Liver (tissue), 8 donors: ENCODE measurements at regions not wholly inside any gene's neighbourhood (a gene's known extent, or its start where the extent isn't known, plus 50 kb on each side); places are given as distances from the start of the nearest gene placed in this dataset.

Source experiments
- DNase-seq: peaks from one replicate; pipeline ENCODE4 v3.0.0-alpha.2; 2017; ENCODE audit warnings: low spot score
- H3K27ac ChIP-seq, 2 donors: one replicate each; pipeline ENCODE4 v1.7.0; 2013; ENCODE audit warnings: inconsistent platforms in 2 of 2, low read length in 2 of 2, control low read depth in 1 of 2, low read depth in 1 of 2, mild to moderate bottlenecking in 1 of 2
- H3K27me3 ChIP-seq, 4 donors: one replicate each; pipeline versions ENCODE4 v1.6.1 to v1.7.0; 2013; ENCODE audit warnings: low read length in 3 of 4, inconsistent platforms in 1 of 4, mild to moderate bottlenecking in 1 of 4, moderate library complexity in 1 of 4; ENCODE audit not compliant: control insufficient read depth in 4 of 4, insufficient read depth in 4 of 4
- H3K36me3 ChIP-seq, 4 donors: one replicate each; pipeline versions ENCODE4 v1.6.1 to v1.7.0; 2013; ENCODE audit warnings: low read length in 3 of 4, mild to moderate bottlenecking in 3 of 4, low read depth in 1 of 4, moderate library complexity in 1 of 4; ENCODE audit not compliant: control insufficient read depth in 4 of 4, insufficient read depth in 3 of 4
- H3K4me1 ChIP-seq, 4 donors: one replicate each; pipeline versions ENCODE4 v1.6.1 to v1.7.0; 2013; ENCODE audit warnings: low read length in 3 of 4, mild to moderate bottlenecking in 3 of 4, moderate library complexity in 1 of 4; ENCODE audit not compliant: control insufficient read depth in 4 of 4, insufficient read depth in 4 of 4
- H3K4me3 ChIP-seq, 3 donors: one replicate each; pipeline versions ENCODE4 v1.6.1 to v1.7.0; 2013; ENCODE audit warnings: low read length in 3 of 3, control low read depth in 1 of 3, low read depth in 1 of 3, mild to moderate bottlenecking in 1 of 3
- H3K9ac ChIP-seq, 2 donors: one replicate each; pipeline ENCODE4 v1.7.0; 2013; ENCODE audit warnings: low read length in 2 of 2, mild to moderate bottlenecking in 2 of 2, moderate library complexity in 2 of 2, control low read depth in 1 of 2, low read depth in 1 of 2
- H3K9me3 ChIP-seq, 4 donors: one replicate each; pipeline versions ENCODE4 v1.6.1 to v1.7.0; 2013; ENCODE audit warnings: low read length in 3 of 4; ENCODE audit not compliant: control insufficient read depth in 4 of 4
- EGR1 ChIP-seq, 2 donors: IDR thresholded peaks; 2 replicates each; pipeline ENCODE4 v1.6.1; 2016 to 2018; ENCODE audit warnings: antibody characterized with exemption in 2 of 2, low read depth in 2 of 2
- FOXA1 ChIP-seq: IDR thresholded peaks from 2 replicates; pipeline ENCODE4 v1.6.1; 2016; ENCODE audit warnings: antibody characterized with exemption
- FOXA2 ChIP-seq: IDR thresholded peaks from 2 replicates; pipeline ENCODE4 v1.6.1; 2016; ENCODE audit warnings: antibody characterized with exemption
- HNF4A ChIP-seq, 2 donors: conservative IDR thresholded peaks; 2 replicates each; pipeline ENCODE4 v1.6.1; 2016; ENCODE audit warnings: antibody characterized with exemption in 2 of 2, mild to moderate bottlenecking in 2 of 2
- HNF4G ChIP-seq: IDR thresholded peaks from 2 replicates; pipeline ENCODE4 v1.6.1; 2016; ENCODE audit warnings: antibody characterized with exemption
- JUND ChIP-seq, 2 donors: IDR thresholded peaks; 2 replicates each; pipeline ENCODE4 v1.6.1; 2016; ENCODE audit warnings: antibody characterized with exemption in 2 of 2
- NR2F2 ChIP-seq: IDR thresholded peaks from 2 replicates; pipeline ENCODE4 v1.6.1; 2016; ENCODE audit warnings: antibody characterized with exemption
- RAD21 ChIP-seq, 2 donors: IDR thresholded peaks; 2 replicates each; pipeline ENCODE4 v1.6.1; 2016; ENCODE audit warnings: antibody characterized with exemption in 2 of 2, mild to moderate bottlenecking in 2 of 2
- SP1 ChIP-seq: IDR thresholded peaks from 2 replicates; pipeline ENCODE4 v1.6.1; 2018; ENCODE audit warnings: antibody characterized with exemption, mild to moderate bottlenecking
- TAF1 ChIP-seq: conservative IDR thresholded peaks from 2 replicates; pipeline ENCODE4 v1.6.1; 2016; ENCODE audit warnings: antibody characterized with exemption, mild to moderate bottlenecking
- YY1 ChIP-seq: IDR thresholded peaks from 2 replicates; pipeline ENCODE4 v1.6.1; 2016; ENCODE audit warnings: antibody characterized with exemption, mild to moderate bottlenecking
- WGBS: extraction: QIAGEN DNeasy Blood & Tissue Kit; methylation state at CpG from one replicate; pipeline ENCODE4 v1.1.7; 2013; 5-methylcytosine and 5-hydroxymethylcytosine counted together
- TF ChIP-seq, protein P1 (sequence below): IDR thresholded peaks from 2 replicates; pipeline ENCODE4 v1.6.1; 2016; ENCODE audit warnings: antibody characterized with exemption
- TF ChIP-seq, protein P2 (sequence below): fragments of 150-350 bp; IDR thresholded peaks from 2 replicates; pipeline ENCODE4 v1.5.1; 2017; ENCODE audit warnings: improper control_type of control experiment, low read depth, low read length; ENCODE audit not compliant: missing input control
- TF ChIP-seq, protein P3 (sequence below): IDR thresholded peaks from 2 replicates; pipeline ENCODE4 v1.6.1; 2016; ENCODE audit warnings: antibody characterized with exemption
- donor health status: healthy.
- donor health status: healthy.
- donor health status: healthy.
- donor health status: healthy.
- donor health status: healthy.

DNA sequence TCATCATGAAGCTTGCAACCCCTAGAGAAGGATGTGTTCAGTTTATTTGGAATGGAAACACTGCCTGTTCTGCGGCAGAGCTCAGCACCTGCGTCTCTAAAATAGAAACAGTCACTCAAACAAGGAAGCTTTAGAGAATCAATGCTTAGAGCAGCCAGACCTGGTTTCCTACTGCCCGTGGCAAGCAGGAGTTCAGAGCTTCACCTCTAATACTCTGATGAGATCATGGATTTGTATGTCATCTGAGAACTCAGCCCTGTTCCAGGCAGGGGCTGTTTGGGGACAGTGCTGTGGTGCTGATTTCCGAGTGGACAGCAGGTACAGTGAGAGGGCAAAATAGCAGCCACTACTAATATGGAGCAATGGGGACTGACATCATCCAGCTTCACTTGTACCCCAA, 236.0 kb upstream of the IRX1 start:
- no peaks in the 10 kb centered on the region for H3K4me1 ChIP-seq
- peaks cover 0 to 5% (median 0%) of the 10 kb centered on the region in 4 donors for H3K9me3 ChIP-seq
- DNase-seq: no peak
- WGBS: 61% methylated on average over 4 of the region's 4 CpGs
- no peak overlapping the region for H3K4me3 ChIP-seq
- TF ChIP-seq YY1: no peak
- no peak overlapping the region for H3K27ac ChIP-seq
- H3K36me3 ChIP-seq: no peaks in the 10 kb centered on the region
- H3K9ac ChIP-seq: no peak overlapping the region
- H3K27me3 ChIP-seq: peaks cover 0 to 2% (median 0%) of the 10 kb centered on the region in 4 donors

DNA sequence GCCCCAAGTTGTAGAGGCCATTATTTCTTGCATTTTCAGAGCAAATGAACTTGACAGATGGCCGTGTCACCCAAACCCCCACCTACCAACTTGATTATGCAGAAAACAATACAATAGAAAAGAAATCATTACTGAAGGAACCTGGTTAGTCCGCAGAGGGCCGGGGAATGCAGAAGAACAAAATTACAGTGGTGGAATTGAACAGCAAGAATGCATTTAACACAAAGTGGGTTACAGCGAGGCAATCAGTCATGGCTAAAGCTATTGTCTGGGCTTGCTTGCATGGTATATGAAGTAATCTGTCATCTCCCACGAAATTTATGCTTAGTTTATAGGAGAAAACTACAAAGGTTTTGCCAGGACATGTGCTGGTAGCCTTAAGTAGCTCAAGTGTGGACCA, 238.3 kb upstream of the IRX1 start:
- H3K36me3 ChIP-seq: no peaks in the 10 kb centered on the region
- no peak for DNase-seq
- no peak overlapping the region for H3K4me3 ChIP-seq
- no peak overlapping the region for H3K9ac ChIP-seq
- H3K27ac ChIP-seq: no peak overlapping the region
- H3K27me3 ChIP-seq: peaks cover 0 to 2% (median 0%) of the 10 kb centered on the region in 4 donors
- 70% methylated on average over 5 of the region's 5 CpGs for WGBS
- no peaks in the 10 kb centered on the region for H3K4me1 ChIP-seq
- H3K9me3 ChIP-seq: peaks cover 0 to 5% (median 0%) of the 10 kb centered on the region in 4 donors
- no peak for TF ChIP-seq NR2F2
- TF ChIP-seq, protein P1, sequence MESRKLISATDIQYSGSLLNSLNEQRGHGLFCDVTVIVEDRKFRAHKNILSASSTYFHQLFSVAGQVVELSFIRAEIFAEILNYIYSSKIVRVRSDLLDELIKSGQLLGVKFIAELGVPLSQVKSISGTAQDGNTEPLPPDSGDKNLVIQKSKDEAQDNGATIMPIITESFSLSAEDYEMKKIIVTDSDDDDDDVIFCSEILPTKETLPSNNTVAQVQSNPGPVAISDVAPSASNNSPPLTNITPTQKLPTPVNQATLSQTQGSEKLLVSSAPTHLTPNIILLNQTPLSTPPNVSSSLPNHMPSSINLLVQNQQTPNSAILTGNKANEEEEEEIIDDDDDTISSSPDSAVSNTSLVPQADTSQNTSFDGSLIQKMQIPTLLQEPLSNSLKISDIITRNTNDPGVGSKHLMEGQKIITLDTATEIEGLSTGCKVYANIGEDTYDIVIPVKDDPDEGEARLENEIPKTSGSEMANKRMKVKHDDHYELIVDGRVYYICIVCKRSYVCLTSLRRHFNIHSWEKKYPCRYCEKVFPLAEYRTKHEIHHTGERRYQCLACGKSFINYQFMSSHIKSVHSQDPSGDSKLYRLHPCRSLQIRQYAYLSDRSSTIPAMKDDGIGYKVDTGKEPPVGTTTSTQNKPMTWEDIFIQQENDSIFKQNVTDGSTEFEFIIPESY: no peak
- no peak for TF ChIP-seq SP1

DNA sequence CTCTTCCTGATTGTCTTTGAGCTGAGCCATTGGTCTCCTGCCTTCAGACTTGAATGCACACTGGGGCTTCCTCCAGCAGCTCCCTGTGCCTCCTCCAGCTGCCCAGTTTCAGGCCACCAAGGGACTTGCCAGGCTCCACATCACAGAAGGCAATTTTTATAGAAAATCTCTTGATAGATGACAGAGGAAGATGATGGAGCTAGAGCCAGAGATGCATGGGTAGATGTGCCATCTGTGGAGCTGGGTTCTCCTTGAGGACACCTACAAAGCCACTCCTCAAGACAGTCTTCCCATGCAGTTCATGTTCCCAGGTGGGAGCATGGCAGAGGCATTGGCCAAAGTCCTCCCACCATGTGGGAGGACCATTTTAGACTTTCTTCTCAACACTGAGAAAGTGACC, 239.6 kb upstream of the IRX1 start:
- no peak for DNase-seq
- no peak overlapping the region for H3K9ac ChIP-seq
- no peak overlapping the region for H3K27ac ChIP-seq
- H3K4me3 ChIP-seq: no peak overlapping the region
- TF ChIP-seq FOXA2 (no peak), TAF1 (no peak), NR2F2 (no peak), HNF4A (conservative IDR thresholded peaks at IDR 0.05) (no peak), YY1 (no peak), JUND (IDR thresholded peaks at IDR 0.05) (no peak)
- TF ChIP-seq, protein P2, sequence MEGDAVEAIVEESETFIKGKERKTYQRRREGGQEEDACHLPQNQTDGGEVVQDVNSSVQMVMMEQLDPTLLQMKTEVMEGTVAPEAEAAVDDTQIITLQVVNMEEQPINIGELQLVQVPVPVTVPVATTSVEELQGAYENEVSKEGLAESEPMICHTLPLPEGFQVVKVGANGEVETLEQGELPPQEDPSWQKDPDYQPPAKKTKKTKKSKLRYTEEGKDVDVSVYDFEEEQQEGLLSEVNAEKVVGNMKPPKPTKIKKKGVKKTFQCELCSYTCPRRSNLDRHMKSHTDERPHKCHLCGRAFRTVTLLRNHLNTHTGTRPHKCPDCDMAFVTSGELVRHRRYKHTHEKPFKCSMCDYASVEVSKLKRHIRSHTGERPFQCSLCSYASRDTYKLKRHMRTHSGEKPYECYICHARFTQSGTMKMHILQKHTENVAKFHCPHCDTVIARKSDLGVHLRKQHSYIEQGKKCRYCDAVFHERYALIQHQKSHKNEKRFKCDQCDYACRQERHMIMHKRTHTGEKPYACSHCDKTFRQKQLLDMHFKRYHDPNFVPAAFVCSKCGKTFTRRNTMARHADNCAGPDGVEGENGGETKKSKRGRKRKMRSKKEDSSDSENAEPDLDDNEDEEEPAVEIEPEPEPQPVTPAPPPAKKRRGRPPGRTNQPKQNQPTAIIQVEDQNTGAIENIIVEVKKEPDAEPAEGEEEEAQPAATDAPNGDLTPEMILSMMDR: no peak
- no peaks in the 10 kb centered on the region for H3K36me3 ChIP-seq
- H3K4me1 ChIP-seq: no peaks in the 10 kb centered on the region
- H3K27me3 ChIP-seq: peaks cover 0 to 2% (median 0%) of the 10 kb centered on the region in 4 donors
- H3K9me3 ChIP-seq: no peaks in the 10 kb centered on the region

DNA sequence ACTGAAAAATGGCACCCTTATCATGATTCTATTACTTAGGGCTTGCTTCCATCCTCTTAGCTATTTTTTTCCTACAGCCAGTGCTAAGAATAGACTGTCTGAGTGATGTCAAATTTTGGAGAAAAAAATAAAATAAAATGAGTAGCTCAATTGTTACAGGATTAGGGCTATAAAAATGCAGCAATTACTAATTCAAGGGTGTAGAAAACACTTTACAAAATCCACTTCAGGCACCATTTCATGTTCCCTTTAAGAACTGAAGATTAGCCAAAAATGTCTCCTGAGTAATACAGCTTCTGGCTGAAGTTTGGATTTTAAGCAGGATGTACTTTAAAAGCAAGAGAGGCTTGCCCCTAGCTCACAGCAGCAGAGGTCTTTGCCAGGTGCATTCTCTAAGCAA, 240.5 kb upstream of the IRX1 start:
- Histone ChIP-seq H3K27ac (no peak overlapping the region), H3K27me3 (peaks cover 0 to 2% (median 0%) of the 10 kb centered on the region in 4 donors), H3K9ac (no peak overlapping the region), H3K4me1 (no peaks in the 10 kb centered on the region), H3K4me3 (no peak overlapping the region), H3K36me3 (no peaks in the 10 kb centered on the region), H3K9me3 (no peaks in the 10 kb centered on the region)
- DNase-seq: no peak
- TF ChIP-seq HNF4G (no peak), FOXA1 (no peak), EGR1 (IDR thresholded peaks at IDR 0.05; ENCODE audit: low read depth in 2 of 2) (no peak), RAD21 (IDR thresholded peaks at IDR 0.05) (no peak)
- TF ChIP-seq, protein P1: no peak
- TF ChIP-seq, protein P3, sequence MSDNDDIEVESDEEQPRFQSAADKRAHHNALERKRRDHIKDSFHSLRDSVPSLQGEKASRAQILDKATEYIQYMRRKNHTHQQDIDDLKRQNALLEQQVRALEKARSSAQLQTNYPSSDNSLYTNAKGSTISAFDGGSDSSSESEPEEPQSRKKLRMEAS: no peak
- TF ChIP-seq, protein P2: no peak
